ENCODE measurements at regions not wholly inside any gene's neighbourhood (a gene's known extent, or its start where the extent isn't known, plus 50 kb on each side); places are given as distances from the start of the nearest gene placed in this dataset.
"Not testable (repeated sequence)": the region's sequence is repeated elsewhere in the genome, so short reads cannot be mapped to it uniquely, and the experiment has no call there.

DNA sequence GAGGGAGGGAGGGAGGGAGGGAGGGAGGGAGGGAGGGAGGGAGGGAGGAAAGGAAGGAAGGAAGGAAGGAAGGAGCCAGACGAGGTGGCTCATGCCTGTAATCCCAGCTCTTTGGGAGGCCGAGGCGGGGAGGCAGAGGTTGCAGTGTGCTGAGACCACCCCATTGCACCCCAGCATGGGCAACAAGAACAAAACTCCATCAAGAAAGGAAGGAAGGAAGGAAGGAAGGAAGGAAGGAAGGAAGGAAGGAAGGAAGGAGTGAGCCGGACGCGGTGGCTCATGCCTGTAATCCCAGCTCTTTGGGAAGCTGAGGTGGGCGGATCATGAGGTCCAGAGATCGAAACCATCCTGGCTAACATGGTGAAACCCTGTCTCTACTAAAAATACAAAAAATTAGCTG lies 60.8 kb upstream of the JARID2 start:
- TF ChIP-seq, protein P1, sequence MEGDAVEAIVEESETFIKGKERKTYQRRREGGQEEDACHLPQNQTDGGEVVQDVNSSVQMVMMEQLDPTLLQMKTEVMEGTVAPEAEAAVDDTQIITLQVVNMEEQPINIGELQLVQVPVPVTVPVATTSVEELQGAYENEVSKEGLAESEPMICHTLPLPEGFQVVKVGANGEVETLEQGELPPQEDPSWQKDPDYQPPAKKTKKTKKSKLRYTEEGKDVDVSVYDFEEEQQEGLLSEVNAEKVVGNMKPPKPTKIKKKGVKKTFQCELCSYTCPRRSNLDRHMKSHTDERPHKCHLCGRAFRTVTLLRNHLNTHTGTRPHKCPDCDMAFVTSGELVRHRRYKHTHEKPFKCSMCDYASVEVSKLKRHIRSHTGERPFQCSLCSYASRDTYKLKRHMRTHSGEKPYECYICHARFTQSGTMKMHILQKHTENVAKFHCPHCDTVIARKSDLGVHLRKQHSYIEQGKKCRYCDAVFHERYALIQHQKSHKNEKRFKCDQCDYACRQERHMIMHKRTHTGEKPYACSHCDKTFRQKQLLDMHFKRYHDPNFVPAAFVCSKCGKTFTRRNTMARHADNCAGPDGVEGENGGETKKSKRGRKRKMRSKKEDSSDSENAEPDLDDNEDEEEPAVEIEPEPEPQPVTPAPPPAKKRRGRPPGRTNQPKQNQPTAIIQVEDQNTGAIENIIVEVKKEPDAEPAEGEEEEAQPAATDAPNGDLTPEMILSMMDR (IDR thresholded peaks at IDR 0.05) = not testable (repeated sequence)
- not testable (repeated sequence) for TF ChIP-seq EP300 (IDR thresholded peaks at IDR 0.05)

Measured in upper lobe of left lung (tissue), 4 donors.